Smooth muscle cell (in vitro differentiated cells): ENCODE measurements at regions not wholly inside any gene's neighbourhood (a gene's known extent, or its start where the extent isn't known, plus 50 kb on each side); places are given as distances from the start of the nearest gene placed in this dataset.

Experiments used
- DNase-seq: peaks from one replicate; lab custom pipeline; 2025; ENCODE audit not compliant: unreplicated experiment; lab: John Stamatoyannopoulos, UW
- H2AFZ ChIP-seq: fragments of 200-600 bp; sonication (generic); 2 replicates; pipeline ENCODE4 v1.6.0; 2016; ENCODE audit warnings: antibody characterized with exemption, low read depth, mild to moderate bottlenecking
- H3F3A ChIP-seq: fragments of 200-600 bp; sonication (generic); 2 replicates; pipeline ENCODE4 v1.6.0; 2017; ENCODE audit warnings: antibody characterized with exemption, low read depth
- H3K27ac ChIP-seq: fragments of 200-600 bp; sonication (generic); 2 replicates; pipeline ENCODE4 v1.5.1; 2016; ENCODE audit warnings: low read depth, mild to moderate bottlenecking
- H3K27me3 ChIP-seq: fragments of 200-600 bp; sonication (generic); 2 replicates; pipeline ENCODE4 v1.6.1; 2016; ENCODE audit warnings: low read depth, mild to moderate bottlenecking
- H3K36me3 ChIP-seq: fragments of 200-600 bp; sonication (generic); 2 replicates; pipeline ENCODE4 v1.5.1; 2016; ENCODE audit warnings: low read depth
- H3K4me1 ChIP-seq: fragments of 200-600 bp; sonication (generic); 2 replicates; pipeline ENCODE4 v1.5.1; 2016; ENCODE audit warnings: low read depth
- H3K4me2 ChIP-seq: fragments of 200-600 bp; sonication (generic); 2 replicates; pipeline ENCODE4 v1.6.0; 2016; ENCODE audit warnings: mild to moderate bottlenecking
- H3K4me3 ChIP-seq: fragments of 200-600 bp; sonication (generic); 2 replicates; pipeline ENCODE4 v1.5.1; 2016; ENCODE audit warnings: mild to moderate bottlenecking
- H3K79me2 ChIP-seq: fragments of 200-600 bp; sonication (generic); 2 replicates; pipeline ENCODE4 v1.6.0; 2016; ENCODE audit warnings: low read depth, mild to moderate bottlenecking
- H3K9ac ChIP-seq: fragments of 200-600 bp; sonication (generic); 2 replicates; pipeline ENCODE4 v1.6.0; 2016; ENCODE audit warnings: low read depth
- H3K9me3 ChIP-seq: fragments of 200-600 bp; sonication (generic); replicated peaks from 2 replicates; pipeline ENCODE4 v1.5.1; 2016; ENCODE audit warnings: low read depth
- H4K20me1 ChIP-seq: fragments of 200-600 bp; sonication (generic); 2 replicates; pipeline ENCODE4 v1.6.0; 2016; ENCODE audit warnings: low read depth
- CTCF ChIP-seq: fragments of 200-600 bp; sonication (generic); IDR thresholded peaks from 2 replicates; pipeline ENCODE4 v1.5.1; 2017; ENCODE audit warnings: borderline replicate concordance, mild to moderate bottlenecking, antibody characterized with exemption; ENCODE audit not compliant: insufficient read depth, poor library complexity, severe bottlenecking
- WGBS: methylation state at CpG from one replicate; pipeline ENCODE4 v1.1.7; 2016; ENCODE audit warnings: low lambda C conversion rate; 5-methylcytosine and 5-hydroxymethylcytosine counted together

GRCh38 chr5:74030371-74030770 lies 404.4 kb downstream of the ARHGEF28 start:
- Histone ChIP-seq H3F3A (peaks cover 3% of the 10 kb centered on the region), H3K9ac (no peak overlapping the region), H2AFZ (no peak overlapping the region), H3K9me3 (no peaks in the 10 kb centered on the region), H3K4me2 (no peak overlapping the region), H3K4me1 (peaks cover 6% of the 10 kb centered on the region), H3K27me3 (no peaks in the 10 kb centered on the region), H3K79me2 (no peaks in the 10 kb centered on the region), H3K36me3 (no peaks in the 10 kb centered on the region), H3K4me3 (no peak overlapping the region), H3K27ac (no peak overlapping the region), H4K20me1 (no peaks in the 10 kb centered on the region)
- WGBS = 97% methylated on average over 4 of the region's 4 CpGs
- no peak for TF ChIP-seq CTCF
- DNase-seq = no peak

- no peak for TF ChIP-seq CTCF
- Histone ChIP-seq H4K20me1 (no peaks in the 10 kb centered on the region), H3K4me1 (peaks cover 6% of the 10 kb centered on the region), H3K9ac (no peak overlapping the region), H3F3A (peaks cover 3% of the 10 kb centered on the region), H3K9me3 (no peaks in the 10 kb centered on the region), H3K79me2 (no peaks in the 10 kb centered on the region), H3K4me3 (no peak overlapping the region), H3K4me2 (no peak overlapping the region), H3K36me3 (no peaks in the 10 kb centered on the region), H2AFZ (no peak overlapping the region), H3K27ac (peak overlapping the region; percentile 19), H3K27me3 (no peaks in the 10 kb centered on the region)
- 23% methylated on average over 4 of the region's 4 CpGs for WGBS
- DNase-seq = no peak
These were observed 403.0 kb downstream of the ARHGEF28 start for GRCh38 chr5:74028976-74029375.

GRCh38 chr5:74028406-74028805 lies 402.4 kb downstream of the ARHGEF28 start:
- Histone ChIP-seq H3K9me3 (no peaks in the 10 kb centered on the region), H3K4me2 (no peak overlapping the region), H3K27me3 (no peaks in the 10 kb centered on the region), H3K36me3 (no peaks in the 10 kb centered on the region), H4K20me1 (no peaks in the 10 kb centered on the region), H3K4me3 (no peak overlapping the region), H3F3A (peaks cover 3% of the 10 kb centered on the region), H3K4me1 (peaks cover 6% of the 10 kb centered on the region), H3K9ac (no peak overlapping the region), H2AFZ (no peak overlapping the region), H3K79me2 (no peaks in the 10 kb centered on the region), H3K27ac (peak overlapping the region; percentile 19)
- DNase-seq = no peak
- 21% methylated on average over 3 of the region's 3 CpGs for WGBS
- no peak for TF ChIP-seq CTCF

- H3K9ac ChIP-seq = no peak overlapping the region
- no peaks in the 10 kb centered on the region for H4K20me1 ChIP-seq
- H2AFZ ChIP-seq = no peak overlapping the region
- no peaks in the 10 kb centered on the region for H3K9me3 ChIP-seq
- H3K79me2 ChIP-seq = no peaks in the 10 kb centered on the region
- no peak overlapping the region for H3K4me2 ChIP-seq
- WGBS = 75% methylated on average over 2 of the region's 2 CpGs
- H3F3A ChIP-seq = peaks cover 3% of the 10 kb centered on the region
- no peaks in the 10 kb centered on the region for H3K36me3 ChIP-seq
- DNase-seq = no peak
- no peaks in the 10 kb centered on the region for H3K27me3 ChIP-seq
- H3K4me3 ChIP-seq = no peak overlapping the region
- H3K27ac ChIP-seq = no peak overlapping the region
- peaks cover 6% of the 10 kb centered on the region for H3K4me1 ChIP-seq
- TF ChIP-seq CTCF = no peak
These were observed 401.8 kb downstream of the ARHGEF28 start for GRCh38 chr5:74027732-74028338.
